Thyroid gland (tissue), 4 donors: ENCODE measurements at regions not wholly inside any gene's neighbourhood (a gene's known extent, or its start where the extent isn't known, plus 50 kb on each side); places are given as distances from the start of the nearest gene placed in this dataset.

ENCODE experiments used
- CTCF ChIP-seq, 6 experiments: fragments of 200-600 bp in 3 of 6; fragments of 450-650 bp in 3 of 6; sonication (generic) in 3 of 6; IDR thresholded peaks; one replicate each; pipeline ENCODE4 v1.5.1; 2016 to 2019; ENCODE audit warnings: antibody characterized with exemption in 6 of 6, mild to moderate bottlenecking in 2 of 6, inconsistent platforms in 1 of 6, moderate library complexity in 1 of 6
- POLR2A ChIP-seq, 2 donors: fragments of 450-650 bp; IDR thresholded peaks; one replicate each; pipeline ENCODE4 v1.6.1; 2017; ENCODE audit warnings: antibody characterized with exemption in 2 of 2, mild to moderate bottlenecking in 2 of 2, moderate library complexity in 1 of 2

- TF ChIP-seq CTCF (IDR thresholded peaks at IDR 0.05) (no peak), POLR2A (IDR thresholded peaks at IDR 0.05) (no peak)
These were observed 313.9 kb upstream of the GLI3 start for GRCh38 chr7:42550706-42551470.
